HG03457 (cell line): ENCODE measurements at regions not wholly inside any gene's neighbourhood (a gene's known extent, or its start where the extent isn't known, plus 50 kb on each side); places are given as distances from the start of the nearest gene placed in this dataset.

Experiments
- ATAC-seq: cut with Tn5 transposase; IDR thresholded peaks from one replicate; pipeline ENCODE4 v1.9.1; 2021; ENCODE audit warnings: moderate number of reproducible peaks; ENCODE audit not compliant: unreplicated experiment

GRCh38 chr10:58140691-58141347, 126.9 kb downstream of the IPMK start:
- no peak for ATAC-seq

- no peak for ATAC-seq
Measured at GRCh38 chr10:58140054-58140453, 127.6 kb downstream of the IPMK start.

- no peak for ATAC-seq
Measured at GRCh38 chr10:58137813-58138212, 129.9 kb downstream of the IPMK start.

- ATAC-seq = no peak
Measured at GRCh38 chr10:58115218-58116050, 152.3 kb downstream of the IPMK start.

- ATAC-seq = no peak
Measured at GRCh38 chr10:58109731-58110130, 158.0 kb downstream of the IPMK start.

- ATAC-seq = no peak
Measured at GRCh38 chr10:58107506-58107905, 160.2 kb downstream of the IPMK start.

GRCh38 chr10:58106211-58107035, 161.3 kb downstream of the IPMK start:
- ATAC-seq = no peak

- ATAC-seq = no peak
Measured at GRCh38 chr10:58104351-58104751, 163.3 kb downstream of the IPMK start.

- ATAC-seq = no peak
Measured at GRCh38 chr10:58102897-58103296, 164.8 kb downstream of the IPMK start.

GRCh38 chr10:58101682-58102081, 166.0 kb downstream of the IPMK start:
- ATAC-seq = no peak

- no peak for ATAC-seq
Measured at GRCh38 chr10:58094985-58095718, 172.5 kb downstream of the IPMK start.

GRCh38 chr10:58091886-58092285, 175.8 kb downstream of the IPMK start:
- no peak for ATAC-seq

- ATAC-seq = no peak
Measured at GRCh38 chr10:58089739-58090138, 178.0 kb downstream of the IPMK start.

GRCh38 chr10:58087896-58088295, 179.8 kb downstream of the IPMK start:
- no peak for ATAC-seq

GRCh38 chr10:58086763-58087150, 180.9 kb downstream of the IPMK start:
- no peak for ATAC-seq

GRCh38 chr10:58086144-58086762, 181.4 kb downstream of the IPMK start:
- ATAC-seq = no peak

- no peak for ATAC-seq
Measured at GRCh38 chr10:58082248-58082647, 185.4 kb downstream of the IPMK start.

GRCh38 chr10:58081353-58081752, 186.3 kb downstream of the IPMK start:
- ATAC-seq = no peak

GRCh38 chr10:58079461-58079860, 188.2 kb downstream of the IPMK start:
- ATAC-seq = no peak

- ATAC-seq = no peak
Measured at GRCh38 chr10:58072634-58073033, 195.1 kb downstream of the IPMK start.
